ENCODE measurements at regions not wholly inside any gene's neighbourhood (a gene's known extent, or its start where the extent isn't known, plus 50 kb on each side); places are given as distances from the start of the nearest gene placed in this dataset.

DNA sequence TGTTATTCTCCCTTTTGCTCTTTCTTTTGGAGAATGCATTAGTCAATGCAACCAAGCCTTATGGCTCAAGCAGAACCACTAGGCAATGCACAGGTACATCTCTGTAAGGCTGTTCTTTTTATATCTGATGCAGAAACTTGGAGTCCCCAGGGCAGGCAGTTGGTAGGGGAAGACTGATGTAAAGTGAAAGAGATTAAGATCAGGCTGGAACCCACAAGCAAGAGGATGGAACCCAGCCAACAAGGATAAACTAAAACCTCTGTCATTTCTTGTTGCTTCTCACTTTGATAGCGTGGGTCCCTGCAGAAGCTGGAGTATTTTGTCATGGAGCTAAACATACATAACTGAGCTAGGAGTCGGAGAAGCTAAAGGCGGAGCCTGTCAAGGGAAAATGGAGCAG lies 142.9 kb downstream of the GPAM start:
- Histone ChIP-seq H3K56ac (ENCODE audit: extremely low read depth, insufficient read depth, low read length) (no peak overlapping the region), H3K4ac (ENCODE audit: low read depth, low read length) (no peak overlapping the region), H3K4me1 (ENCODE audit: control insufficient read depth, insufficient read depth, low read length) (no peaks in the 10 kb centered on the region), H3K27me3 (ENCODE audit: control insufficient read depth, insufficient read depth, low read length) (no peaks in the 10 kb centered on the region), H4K20me1 (ENCODE audit: insufficient read depth, low read length) (no peaks in the 10 kb centered on the region), H3K36me3 (ENCODE audit: control insufficient read depth, insufficient read depth, low read length) (no peaks in the 10 kb centered on the region), H2AFZ (replicated peaks; ENCODE audit: low read length, poor library complexity) (no peak overlapping the region), H3K14ac (replicated peaks; ENCODE audit: low read depth, low read length) (no peak overlapping the region), H3K9me1 (ENCODE audit: insufficient read depth, low read length) (no peaks in the 10 kb centered on the region), H2BK5ac (ENCODE audit: low read depth, low read length, poor library complexity, severe bottlenecking) (no peak overlapping the region), H4K5ac (ENCODE audit: low read depth, low read length) (no peak overlapping the region), H3K4me3 (ENCODE audit: insufficient read depth, low read depth, low read length) (no peak overlapping the region), H3K9me3 (ENCODE audit: control insufficient read depth, insufficient read depth, low read length) (peaks cover 8% of the 10 kb centered on the region), H3K79me1 (ENCODE audit: low read depth in 1 of 2, low read length in 2 of 2) (no peaks in the 10 kb centered on the region), H3K9ac (ENCODE audit: low read depth, low read length) (no peak overlapping the region), H4K91ac (ENCODE audit: insufficient read depth, low read depth, low read length) (no peak overlapping the region), H3K18ac (ENCODE audit: low read depth, low read length) (no peak overlapping the region), H3K4me2 (ENCODE audit: low read depth, low read length) (no peak overlapping the region), H2AK9ac (replicated peaks; ENCODE audit: low read depth, low read length, poor library complexity) (no peak overlapping the region), H3K27ac (ENCODE audit: insufficient read depth, low read length) (no peak overlapping the region), H2BK20ac (ENCODE audit: low read depth, low read length) (no peak overlapping the region), H2BK120ac (ENCODE audit: low read depth, low read length) (no peak overlapping the region), H3K23ac (ENCODE audit: low read depth, low read length) (no peak overlapping the region), H2BK15ac (ENCODE audit: low read depth, low read length) (no peak overlapping the region), H4K8ac (ENCODE audit: low read depth in 2 of 2, low read length in 2 of 2) (no peak overlapping the region), H2AK5ac (ENCODE audit: low read depth, low read length) (no peak overlapping the region)
- no TSS peak for BruUV-seq (replicated peaks)
- CTCF ChIA-PET, result no interaction called here
- no peak for ATAC-seq (ENCODE audit: low read depth)
- TF ChIP-seq RAD21 (IDR thresholded peaks at IDR 0.05; ENCODE audit: low read length) (no peak), RFX5 (IDR thresholded peaks at IDR 0.05; ENCODE audit: low read depth, low read length) (no peak), CHD1 (IDR thresholded peaks at IDR 0.05; ENCODE audit: low read depth, low read length) (no peak)
- WGBS, 2 experiments (ENCODE audit: extremely low coverage in 2 of 2, insufficient read length in 1 of 2), result 60% methylated on average over 2 of the region's 3 CpGs; no CpG with 5 or more reads in 1 of the 2 experiments
- in situ Hi-C loops (cut with MboI; ENCODE audit: low sequenced_read_pairs), result no loop called here
- DNase-seq, result no peak
- intact Hi-C loops (cut with micrococcal nuclease), result no loop called here
- POLR2A ChIA-PET (ENCODE audit: unreplicated experiment), result no interaction called here
- dilution Hi-C loops (cut with HindIII; ENCODE audit: low sequenced_read_pairs, unreplicated experiment), result no loop called here
